ENCODE measurements at regions not wholly inside any gene's neighbourhood (a gene's known extent, or its start where the extent isn't known, plus 50 kb on each side); places are given as distances from the start of the nearest gene placed in this dataset.

DNA sequence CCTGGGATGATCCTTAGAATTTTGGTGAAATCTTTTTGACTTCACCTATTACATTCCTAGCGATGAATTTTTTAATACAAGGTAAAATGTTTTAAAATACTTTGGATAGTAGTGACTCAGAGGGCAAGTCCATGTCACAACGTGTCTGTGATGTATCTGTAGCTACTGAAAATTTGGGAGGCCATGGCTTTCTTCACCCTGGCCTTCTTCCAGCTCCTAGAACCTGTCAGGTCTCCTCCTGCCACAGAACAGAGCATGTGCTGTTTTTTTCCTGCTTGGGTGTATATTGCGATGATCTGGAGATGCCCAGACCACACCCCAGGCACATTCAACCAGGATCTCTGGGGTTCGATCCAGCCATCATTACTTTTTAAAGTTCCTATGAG is 194.4 kb downstream of the BTBD3 start:
- H3K27ac ChIP-seq (ENCODE audit: low read depth, low read length), result no peak overlapping the region
- H3K9me2 ChIP-seq (replicated peaks; ENCODE audit: insufficient read depth, low read length), result no peaks in the 10 kb centered on the region
- no peak overlapping the region for H3K9ac ChIP-seq (ENCODE audit: low read length)
- H3K4me2 ChIP-seq (ENCODE audit: low read depth, low read length, poor library complexity, severe bottlenecking), result no peak overlapping the region
- H3F3A ChIP-seq (ENCODE audit: insufficient read depth), result no peaks in the 10 kb centered on the region
- no peaks in the 10 kb centered on the region for H4K20me1 ChIP-seq (ENCODE audit: low read depth, low read length)
- H3K79me2 ChIP-seq (ENCODE audit: insufficient read depth, low read length), result no peaks in the 10 kb centered on the region
- no peaks in the 10 kb centered on the region for H3K36me3 ChIP-seq (ENCODE audit: low read length)
- H3K4me3 ChIP-seq (ENCODE audit: insufficient read depth, low read length, poor library complexity, severe bottlenecking), result no peak overlapping the region
- H2AFZ ChIP-seq (ENCODE audit: low read depth, low read length, severe bottlenecking), result no peak overlapping the region
- H3K27me3 ChIP-seq (ENCODE audit: low read length), result no peaks in the 10 kb centered on the region
- TF ChIP-seq, protein P1, sequence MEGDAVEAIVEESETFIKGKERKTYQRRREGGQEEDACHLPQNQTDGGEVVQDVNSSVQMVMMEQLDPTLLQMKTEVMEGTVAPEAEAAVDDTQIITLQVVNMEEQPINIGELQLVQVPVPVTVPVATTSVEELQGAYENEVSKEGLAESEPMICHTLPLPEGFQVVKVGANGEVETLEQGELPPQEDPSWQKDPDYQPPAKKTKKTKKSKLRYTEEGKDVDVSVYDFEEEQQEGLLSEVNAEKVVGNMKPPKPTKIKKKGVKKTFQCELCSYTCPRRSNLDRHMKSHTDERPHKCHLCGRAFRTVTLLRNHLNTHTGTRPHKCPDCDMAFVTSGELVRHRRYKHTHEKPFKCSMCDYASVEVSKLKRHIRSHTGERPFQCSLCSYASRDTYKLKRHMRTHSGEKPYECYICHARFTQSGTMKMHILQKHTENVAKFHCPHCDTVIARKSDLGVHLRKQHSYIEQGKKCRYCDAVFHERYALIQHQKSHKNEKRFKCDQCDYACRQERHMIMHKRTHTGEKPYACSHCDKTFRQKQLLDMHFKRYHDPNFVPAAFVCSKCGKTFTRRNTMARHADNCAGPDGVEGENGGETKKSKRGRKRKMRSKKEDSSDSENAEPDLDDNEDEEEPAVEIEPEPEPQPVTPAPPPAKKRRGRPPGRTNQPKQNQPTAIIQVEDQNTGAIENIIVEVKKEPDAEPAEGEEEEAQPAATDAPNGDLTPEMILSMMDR (IDR thresholded peaks at IDR 0.05; ENCODE audit: insufficient read depth, low read length, poor library complexity, severe bottlenecking), result no peak
- TF ChIP-seq EZH2phosphoT487 (conservative IDR thresholded peaks at IDR 0.05; ENCODE audit: low read length), result no peak
- H3K9me3 ChIP-seq (ENCODE audit: insufficient read depth, low read length), result 0 out of 2 replicates have a peak, but pooled peaks cover 4% of the 10 kb centered on the region

DNA sequence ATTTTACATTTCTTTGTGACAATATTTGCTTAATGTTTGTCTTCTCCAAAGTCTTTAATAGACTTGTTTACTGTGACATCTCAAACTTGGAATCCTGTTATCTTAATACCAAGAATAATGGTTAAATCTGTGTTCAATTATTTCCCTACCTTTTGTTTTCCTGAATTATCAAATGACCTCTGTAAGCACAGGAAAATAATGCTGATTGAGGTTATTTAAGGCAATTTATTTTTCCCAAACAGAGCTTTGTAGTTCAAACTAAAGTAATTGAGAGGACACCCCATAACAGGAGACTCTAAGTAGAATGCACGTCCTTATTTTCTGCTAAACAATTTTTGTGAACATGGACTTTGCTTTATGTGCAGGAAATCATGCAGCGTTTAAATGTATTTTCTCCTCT is 195.0 kb downstream of the BTBD3 start:
- H4K20me1 ChIP-seq (ENCODE audit: low read depth, low read length), result no peaks in the 10 kb centered on the region
- no peaks in the 10 kb centered on the region for H3K27me3 ChIP-seq (ENCODE audit: low read length)
- no peaks in the 10 kb centered on the region for H3F3A ChIP-seq (ENCODE audit: insufficient read depth)
- H2AFZ ChIP-seq (ENCODE audit: low read depth, low read length, severe bottlenecking), result no peak overlapping the region
- H3K4me3 ChIP-seq (ENCODE audit: insufficient read depth, low read length, poor library complexity, severe bottlenecking), result no peak overlapping the region
- no peaks in the 10 kb centered on the region for H3K9me2 ChIP-seq (replicated peaks; ENCODE audit: insufficient read depth, low read length)
- 0 out of 2 replicates have a peak, but pooled peaks cover 4% of the 10 kb centered on the region for H3K9me3 ChIP-seq (ENCODE audit: insufficient read depth, low read length)
- H3K9ac ChIP-seq (ENCODE audit: low read length), result no peak overlapping the region
- TF ChIP-seq, protein P1 (IDR thresholded peaks at IDR 0.05; ENCODE audit: insufficient read depth, low read length, poor library complexity, severe bottlenecking), result no peak
- no peak for TF ChIP-seq EZH2phosphoT487 (conservative IDR thresholded peaks at IDR 0.05; ENCODE audit: low read length)
- H3K4me2 ChIP-seq (ENCODE audit: low read depth, low read length, poor library complexity, severe bottlenecking), result no peak overlapping the region
- no peak overlapping the region for H3K27ac ChIP-seq (ENCODE audit: low read depth, low read length)
- H3K79me2 ChIP-seq (ENCODE audit: insufficient read depth, low read length), result no peaks in the 10 kb centered on the region
- H3K36me3 ChIP-seq (ENCODE audit: low read length), result no peaks in the 10 kb centered on the region

DNA sequence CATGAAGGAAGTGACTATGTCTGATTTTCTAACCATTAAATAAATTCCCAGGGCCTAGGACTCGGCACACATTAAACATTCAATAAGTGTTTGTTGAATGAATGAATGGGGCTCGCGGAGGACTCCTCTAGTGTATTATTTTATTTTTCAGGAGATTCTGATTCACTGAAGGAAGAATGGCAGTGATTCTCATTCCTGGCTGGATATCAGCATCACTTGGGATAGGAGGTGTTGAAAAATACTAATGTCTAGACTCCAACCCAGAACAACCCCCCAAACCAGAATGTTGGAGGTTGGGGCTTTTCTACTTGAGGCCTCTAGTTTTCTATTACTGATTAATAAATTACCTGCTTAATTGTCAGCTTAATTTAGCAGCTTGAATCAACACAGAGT is 195.4 kb downstream of the BTBD3 start:
- no peaks in the 10 kb centered on the region for H3K9me2 ChIP-seq (replicated peaks; ENCODE audit: insufficient read depth, low read length)
- no peak overlapping the region for H3K4me2 ChIP-seq (ENCODE audit: low read depth, low read length, poor library complexity, severe bottlenecking)
- H3K4me3 ChIP-seq (ENCODE audit: insufficient read depth, low read length, poor library complexity, severe bottlenecking), result no peak overlapping the region
- no peak overlapping the region for H3K27ac ChIP-seq (ENCODE audit: low read depth, low read length)
- H3K27me3 ChIP-seq (ENCODE audit: low read length), result no peaks in the 10 kb centered on the region
- H3K9ac ChIP-seq (ENCODE audit: low read length), result no peak overlapping the region
- H3K36me3 ChIP-seq (ENCODE audit: low read length), result no peaks in the 10 kb centered on the region
- H3F3A ChIP-seq (ENCODE audit: insufficient read depth), result no peaks in the 10 kb centered on the region
- H4K20me1 ChIP-seq (ENCODE audit: low read depth, low read length), result no peaks in the 10 kb centered on the region
- H3K9me3 ChIP-seq (ENCODE audit: insufficient read depth, low read length), result 0 out of 2 replicates have a peak, but pooled peaks cover 4% of the 10 kb centered on the region
- no peak overlapping the region for H2AFZ ChIP-seq (ENCODE audit: low read depth, low read length, severe bottlenecking)
- H3K79me2 ChIP-seq (ENCODE audit: insufficient read depth, low read length), result no peaks in the 10 kb centered on the region
- TF ChIP-seq, protein P1 (IDR thresholded peaks at IDR 0.05; ENCODE audit: insufficient read depth, low read length, poor library complexity, severe bottlenecking), result no peak
- no peak for TF ChIP-seq EZH2phosphoT487 (conservative IDR thresholded peaks at IDR 0.05; ENCODE audit: low read length)
